ENCODE measurements at regions not wholly inside any gene's neighbourhood (a gene's known extent, or its start where the extent isn't known, plus 50 kb on each side); places are given as distances from the start of the nearest gene placed in this dataset.

DNA sequence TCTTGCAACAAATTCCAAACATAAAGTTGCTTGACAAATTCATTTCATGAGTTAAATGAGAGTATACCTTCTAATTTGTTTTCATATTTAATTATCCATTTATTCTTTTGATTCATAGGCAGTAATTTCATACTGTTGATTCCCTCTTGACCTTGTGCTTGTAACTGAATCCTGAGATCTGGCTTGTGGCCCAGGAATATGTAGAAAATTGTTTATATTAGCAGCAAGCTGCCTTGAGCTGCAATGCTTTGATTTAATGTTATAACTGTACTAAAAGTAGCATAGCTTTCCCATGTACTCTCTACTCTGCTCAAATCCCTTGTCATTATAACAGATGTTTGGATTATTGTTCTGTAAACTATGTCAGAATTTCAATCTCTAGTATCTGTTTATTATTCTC is 780.7 kb downstream of the NR2F1-AS1 start:
- Histone ChIP-seq H3K9me3 (peaks cover 0 to 5% (median 0%) of the 10 kb centered on the region in 3 donors), H3K36me3 (no peaks in the 10 kb centered on the region), H3K27me3 (no peaks in the 10 kb centered on the region), H3K4me3 (no peak overlapping the region), H3K27ac (no peak overlapping the region), H3K4me1 (peaks cover 0 to 7% (median 0%) of the 10 kb centered on the region in 3 donors)
- no peak for DNase-seq
- intact Hi-C loops (cut with DNase I), result no loop called here
- no peak for TF ChIP-seq POLR2A (IDR thresholded peaks at IDR 0.05)
- TF ChIP-seq CTCF (IDR thresholded peaks at IDR 0.05), result no peak

- H3K4me1 ChIP-seq, result no peaks in the 10 kb centered on the region
- 83 to 89% methylated on average over 3 of the region's 3 CpGs for WGBS, 2 donors
- DNase-seq, result no peak
- TF ChIP-seq CTCF (IDR thresholded peaks at IDR 0.05), result no peak
- TF ChIP-seq POLR2A (IDR thresholded peaks at IDR 0.05), result no peak
- no peak overlapping the region for H3K4me3 ChIP-seq
- H3K27ac ChIP-seq, result no peak overlapping the region
- no peaks in the 10 kb centered on the region for H3K27me3 ChIP-seq
- intact Hi-C loops (cut with DNase I), result no loop called here
- H3K36me3 ChIP-seq, result no peaks in the 10 kb centered on the region
- peaks cover 0 to 7% (median 0%) of the 10 kb centered on the region in 3 donors for H3K9me3 ChIP-seq
These were observed 785.4 kb downstream of the NR2F1-AS1 start for GRCh38 chr5:92795633-92796032.

- no peaks in the 10 kb centered on the region for H3K27me3 ChIP-seq
- H3K4me1 ChIP-seq, result peaks cover 0 to 17% (median 0%) of the 10 kb centered on the region in 3 donors
- no peak overlapping the region for H3K4me3 ChIP-seq
- H3K9me3 ChIP-seq, result no peaks in the 10 kb centered on the region
- intact Hi-C loops (cut with DNase I), result no loop called here
- no peak for DNase-seq
- H3K36me3 ChIP-seq, result no peaks in the 10 kb centered on the region
- 35 to 39% methylated on average over 4 of the region's 4 CpGs for WGBS, 2 donors
- TF ChIP-seq POLR2A (IDR thresholded peaks at IDR 0.05) (no peak), CTCF (IDR thresholded peaks at IDR 0.05) (no peak)
- H3K27ac ChIP-seq, result no peak overlapping the region
These were observed 801.0 kb downstream of the NR2F1-AS1 start for GRCh38 chr5:92780057-92780456.

GRCh38 chr5:92779536-92779935 is 801.5 kb downstream of the NR2F1-AS1 start:
- no peak overlapping the region for H3K27ac ChIP-seq
- DNase-seq, result no peak
- intact Hi-C loops (cut with DNase I), result no loop called here
- H3K4me3 ChIP-seq, result no peak overlapping the region
- no peak for TF ChIP-seq CTCF (IDR thresholded peaks at IDR 0.05)
- TF ChIP-seq POLR2A (IDR thresholded peaks at IDR 0.05), result no peak
- H3K36me3 ChIP-seq, result no peaks in the 10 kb centered on the region
- no peaks in the 10 kb centered on the region for H3K27me3 ChIP-seq
- no peaks in the 10 kb centered on the region for H3K9me3 ChIP-seq
- peaks cover 0 to 22% (median 0%) of the 10 kb centered on the region in 3 donors for H3K4me1 ChIP-seq

- no peaks in the 10 kb centered on the region for H3K27me3 ChIP-seq
- intact Hi-C loops (cut with DNase I), result no loop called here
- no peak for DNase-seq
- 78 to 85% methylated on average over 3 of the region's 3 CpGs for WGBS, 2 donors
- H3K27ac ChIP-seq, result no peak overlapping the region
- TF ChIP-seq CTCF (IDR thresholded peaks at IDR 0.05) (no peak), POLR2A (IDR thresholded peaks at IDR 0.05) (no peak)
- H3K4me1 ChIP-seq, result peaks cover 0 to 22% (median 0%) of the 10 kb centered on the region in 3 donors
- no peaks in the 10 kb centered on the region for H3K9me3 ChIP-seq
- no peaks in the 10 kb centered on the region for H3K36me3 ChIP-seq
- H3K4me3 ChIP-seq, result no peak overlapping the region
These were observed 802.8 kb downstream of the NR2F1-AS1 start for GRCh38 chr5:92778261-92778660.
